PC-3 (cell line): ENCODE measurements at regions not wholly inside any gene's neighbourhood (a gene's known extent, or its start where the extent isn't known, plus 50 kb on each side); places are given as distances from the start of the nearest gene placed in this dataset.

ENCODE experiments used
- CTCF ChIP-seq: fragments of 300-600 bp; sonication (generic); conservative IDR thresholded peaks from 2 replicates; pipeline ENCODE4 v1.5.1; 2017; ENCODE audit warnings: antibody characterized with exemption, low read depth, mild to moderate bottlenecking, low read length
- EZH2 ChIP-seq: fragments of 300-600 bp; sonication (generic); IDR thresholded peaks from one replicate; pipeline ENCODE4 v1.6.1; 2017; ENCODE audit warnings: antibody characterized with exemption, mild to moderate bottlenecking, low read length; ENCODE audit not compliant: unreplicated experiment
- EZH2phosphoT487 ChIP-seq: fragments of 300-600 bp; sonication (generic); IDR thresholded peaks from 2 replicates; pipeline ENCODE4 v1.6.1; 2018; ENCODE audit warnings: mild to moderate bottlenecking, antibody characterized with exemption, low read length, borderline replicate concordance

- TF ChIP-seq CTCF (no peak), EZH2 (no peak), EZH2phosphoT487 (no peak)
Measured at GRCh38 chr15:96690733-96691132, 360.2 kb downstream of the NR2F2 start.
